Activated CD4-positive, alpha-beta T cell treated with anti-CD3 and anti-CD28 coated beads, Interleukin-2, amount 50 U/mL, for 48 hours (primary cell): ENCODE measurements at regions not wholly inside any gene's neighbourhood (a gene's known extent, or its start where the extent isn't known, plus 50 kb on each side); places are given as distances from the start of the nearest gene placed in this dataset.
A peak's percentile ranks its signal among the peaks of the same experiment; 100 is the strongest.
"Not testable (repeated sequence)": the region's sequence is repeated elsewhere in the genome, so short reads cannot be mapped to it uniquely, and the experiment has no call there.

ENCODE experiments used
- DNase-seq, 2 experiments: peaks; one replicate each; pipeline ENCODE4 v3.0.0-alpha.2; 2020

DNA sequence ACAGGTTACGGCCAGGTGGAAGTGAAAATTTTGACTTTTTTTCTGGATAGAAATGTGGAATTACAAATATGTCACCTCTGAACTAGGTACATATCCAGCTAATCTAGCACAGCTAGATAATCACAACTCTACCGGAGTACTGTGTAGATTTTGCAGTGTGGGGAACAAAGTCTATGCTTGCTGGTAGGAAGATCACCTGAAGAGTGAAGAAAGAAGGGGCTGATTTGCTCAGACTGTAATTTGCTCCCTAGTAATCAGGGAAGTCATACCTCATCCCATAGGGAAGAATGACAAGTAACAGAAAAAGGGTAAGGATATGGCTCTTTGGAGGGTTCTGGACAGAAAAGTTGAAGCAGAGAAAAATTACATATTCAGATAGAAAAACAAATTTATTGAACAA lies 319.6 kb upstream of the TMPRSS15 start:
- no peak for DNase-seq

GRCh38 chr21:18725653-18726052 lies 322.1 kb upstream of the TMPRSS15 start:
- DNase-seq: peak in 1 of 2 experiments; percentile 4

DNA sequence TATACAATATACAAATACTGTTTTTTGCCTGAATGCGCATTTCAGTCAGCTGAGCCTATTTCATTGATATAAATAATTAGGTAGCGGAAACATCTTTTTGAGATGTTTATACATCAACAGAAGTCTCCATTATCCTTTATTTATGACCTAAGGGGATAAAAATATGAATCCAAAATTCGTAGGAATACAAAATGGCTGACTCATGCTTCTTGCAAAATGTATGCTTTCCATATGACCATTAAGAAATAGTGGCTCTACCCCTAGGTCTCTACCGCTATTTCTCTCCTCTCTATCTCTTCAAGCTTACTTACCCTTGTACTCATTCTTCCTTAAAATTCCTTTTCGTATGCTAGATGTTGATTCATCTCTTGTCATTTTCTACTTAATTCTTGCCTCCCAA lies 338.4 kb upstream of the TMPRSS15 start:
- no peak for DNase-seq

GRCh38 chr21:18743531-18743930 lies 339.9 kb upstream of the TMPRSS15 start:
- no peak for DNase-seq

GRCh38 chr21:18744840-18745239 lies 341.3 kb upstream of the TMPRSS15 start:
- DNase-seq: no peak

DNA sequence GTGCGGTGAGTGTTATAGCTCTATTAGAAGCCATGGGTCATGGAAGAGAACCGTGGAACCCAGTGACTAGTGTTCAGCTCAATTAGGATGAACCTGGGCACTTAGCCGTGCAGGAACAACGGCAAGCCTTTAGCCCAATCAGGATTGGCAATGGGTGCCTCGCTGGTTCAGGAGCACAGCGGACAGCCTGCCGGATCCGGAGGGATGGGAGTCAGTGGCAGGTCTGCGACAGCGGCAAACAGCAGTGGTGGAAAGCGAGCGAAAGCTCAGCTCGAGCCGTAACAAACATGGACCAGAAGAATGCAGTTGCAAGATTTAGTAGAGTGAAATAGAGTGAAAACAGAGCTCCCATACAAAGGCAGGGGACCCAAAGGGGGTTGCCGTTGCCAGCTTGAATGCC lies 349.3 kb upstream of the TMPRSS15 start:
- DNase-seq: not testable (repeated sequence)

GRCh38 chr21:18756272-18756671 lies 352.7 kb upstream of the TMPRSS15 start:
- DNase-seq: not testable (repeated sequence)

DNA sequence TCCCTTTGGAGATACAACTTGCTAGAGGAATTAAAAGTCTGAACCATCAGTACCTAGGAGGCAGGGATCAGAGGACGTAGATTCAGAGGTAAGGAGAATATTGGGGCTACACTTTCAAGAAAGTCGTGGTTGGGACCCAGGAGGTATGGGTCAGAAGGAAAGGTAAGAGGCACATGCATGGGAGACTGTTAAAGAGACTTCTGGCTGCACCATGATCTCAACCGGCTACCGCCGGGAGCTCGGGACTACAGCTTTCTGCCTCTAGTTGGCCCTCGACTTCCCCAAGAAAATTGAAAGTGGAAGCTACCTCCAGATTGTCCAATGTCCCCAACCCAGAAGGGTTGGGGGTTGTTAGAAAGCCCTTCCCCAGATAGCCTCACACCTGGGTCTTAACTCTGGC lies 355.7 kb upstream of the TMPRSS15 start:
- DNase-seq: no peak

- no peak for DNase-seq
Measured at GRCh38 chr21:18759751-18760161, 356.2 kb upstream of the TMPRSS15 start.

GRCh38 chr21:18760247-18760646 lies 356.7 kb upstream of the TMPRSS15 start:
- DNase-seq: no peak

- DNase-seq: no peak
Measured at GRCh38 chr21:18764720-18765119, 361.1 kb upstream of the TMPRSS15 start.

DNA sequence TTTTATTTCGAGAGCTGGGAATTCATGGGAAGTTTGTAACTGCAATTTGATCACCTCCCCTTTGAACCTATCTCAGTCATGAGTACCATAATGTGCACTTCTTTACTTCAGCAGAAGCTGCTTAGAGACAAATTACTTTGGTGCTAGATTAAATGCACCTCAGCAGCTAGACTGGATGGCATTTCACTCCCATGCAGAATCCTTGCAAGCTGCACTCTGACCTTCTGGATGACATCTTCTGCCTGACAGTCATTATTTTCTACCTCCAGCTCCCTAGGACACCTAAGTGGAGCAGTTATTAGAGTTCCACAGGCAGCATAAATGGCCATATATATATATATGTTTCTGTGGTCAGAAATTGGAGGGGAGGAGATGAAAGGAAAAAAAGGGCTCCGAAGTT lies 366.0 kb upstream of the TMPRSS15 start:
- DNase-seq: no peak

DNA sequence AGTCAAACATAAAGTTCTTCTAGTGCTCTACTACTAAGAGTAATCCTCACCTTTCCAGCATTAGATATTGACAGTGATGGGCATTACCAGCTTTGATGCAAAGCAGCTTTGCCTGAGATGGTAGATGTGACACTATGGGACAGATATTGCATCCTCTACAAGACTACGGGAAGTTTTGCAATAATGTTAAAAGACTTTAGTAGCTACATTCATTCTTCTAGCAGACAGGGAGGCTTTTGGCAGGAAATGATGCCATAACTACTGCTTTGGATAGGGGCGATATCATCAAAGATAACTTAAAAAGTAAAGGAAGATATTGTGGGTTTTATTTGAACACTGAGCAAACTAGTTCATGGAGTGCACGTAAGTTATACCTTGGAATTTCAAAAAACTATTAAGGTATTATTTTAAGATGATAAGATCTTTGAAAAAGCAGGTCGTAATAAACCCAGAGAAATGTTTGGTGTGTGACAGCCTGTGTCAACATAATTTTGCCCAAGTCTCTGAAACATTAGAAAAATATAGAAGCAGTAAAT lies 368.3 kb upstream of the TMPRSS15 start:
- no peak for DNase-seq

- DNase-seq: no peak
Measured at GRCh38 chr21:18772404-18772803, 368.8 kb upstream of the TMPRSS15 start.

DNA sequence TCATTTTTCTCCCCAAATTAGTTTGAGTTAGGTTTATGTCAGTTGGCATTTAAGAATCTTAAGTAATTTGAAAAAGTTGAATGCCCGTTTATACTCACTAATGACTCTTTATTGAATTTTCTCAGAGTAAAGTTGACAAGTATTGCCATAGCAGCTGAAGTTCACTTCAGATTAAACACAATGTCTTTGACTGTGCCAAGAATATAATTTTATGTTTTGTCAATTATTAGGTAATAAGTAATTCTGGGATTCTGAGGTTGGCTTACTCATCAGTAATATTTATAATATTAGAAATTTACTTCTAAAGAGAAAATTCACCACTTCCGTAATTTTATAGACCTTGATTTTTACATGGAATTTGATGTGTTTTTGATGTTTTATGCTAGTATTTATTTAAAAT lies 369.3 kb upstream of the TMPRSS15 start:
- no peak for DNase-seq

DNA sequence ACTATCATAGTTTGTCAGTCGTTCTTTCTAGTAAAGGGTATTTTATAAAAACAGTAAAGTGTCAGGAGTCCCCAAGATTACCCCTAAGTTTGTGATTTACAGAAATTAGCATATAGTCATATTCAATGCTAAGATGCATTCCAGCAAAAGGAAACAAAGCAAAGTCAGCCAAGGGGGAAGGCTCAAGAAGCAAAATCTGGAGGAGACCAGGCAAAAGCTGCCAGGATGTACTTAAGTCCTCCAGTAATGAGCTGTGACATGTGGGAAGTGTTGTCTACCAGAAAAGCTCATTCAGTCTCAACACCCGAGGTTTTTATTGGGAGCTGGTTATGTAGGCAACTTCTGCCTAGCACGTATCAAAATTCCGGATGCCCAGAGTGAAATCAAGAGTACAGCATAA lies 373.4 kb upstream of the TMPRSS15 start:
- DNase-seq: no peak

DNA sequence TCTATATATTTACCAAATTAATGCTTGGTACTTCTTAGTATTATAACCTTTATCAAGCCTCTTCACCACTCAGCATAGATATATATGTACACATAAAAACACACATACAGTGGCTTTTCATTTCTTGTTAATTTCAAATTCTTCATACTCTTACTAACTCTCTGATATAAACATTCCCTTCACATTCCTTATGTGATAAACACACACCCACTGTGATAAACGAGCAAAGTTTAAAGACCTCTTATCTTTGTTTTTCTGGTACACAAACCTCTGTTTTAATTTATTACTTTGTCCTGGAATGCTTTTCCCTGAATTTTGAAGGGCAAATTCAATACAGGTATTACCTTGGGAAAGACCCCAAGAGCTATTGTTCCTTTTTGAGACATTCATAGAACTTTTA lies 379.1 kb upstream of the TMPRSS15 start:
- DNase-seq: no peak

DNA sequence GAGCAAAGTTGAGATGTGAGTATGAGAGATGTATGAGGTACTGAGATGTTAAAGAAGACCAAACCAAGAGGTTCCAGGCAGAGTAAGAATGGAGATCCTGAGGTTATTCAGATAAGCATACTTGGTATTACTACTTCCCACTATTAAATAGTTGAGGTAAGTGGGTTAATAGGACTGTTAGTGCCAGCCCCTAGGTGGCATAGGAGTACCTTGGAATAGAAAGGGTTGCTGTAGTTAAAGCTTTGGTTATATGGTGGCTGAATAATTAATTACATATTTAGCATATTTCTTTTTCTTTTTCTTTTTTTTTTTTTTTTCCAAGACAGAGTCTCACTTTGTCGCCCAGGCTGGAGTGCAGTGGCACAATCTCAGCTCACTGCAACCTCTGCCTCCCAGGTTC lies 397.9 kb upstream of the TMPRSS15 start:
- DNase-seq: no peak

GRCh38 chr21:18803624-18804023 lies 400.0 kb upstream of the TMPRSS15 start:
- DNase-seq: no peak

DNA sequence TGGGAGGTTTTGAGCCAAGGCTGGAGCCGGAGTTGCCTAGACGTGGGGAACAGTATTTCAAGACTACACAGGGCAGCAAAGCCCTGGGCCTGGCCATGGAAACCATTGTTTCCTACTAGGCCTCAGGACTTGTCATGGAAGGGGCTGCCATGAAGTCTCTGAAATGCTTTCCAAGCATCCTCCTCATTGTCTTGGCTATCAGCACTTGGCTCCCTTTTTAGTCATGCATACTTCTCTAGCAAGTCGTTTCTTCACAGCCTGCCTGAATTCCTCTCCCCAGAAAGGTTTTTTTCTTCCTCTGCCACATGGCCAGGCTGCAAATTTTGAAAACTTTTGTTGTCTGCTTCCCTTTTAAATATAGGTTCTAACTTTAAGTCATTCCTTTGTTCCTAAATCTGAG lies 406.6 kb upstream of the TMPRSS15 start:
- DNase-seq: no peak

DNA sequence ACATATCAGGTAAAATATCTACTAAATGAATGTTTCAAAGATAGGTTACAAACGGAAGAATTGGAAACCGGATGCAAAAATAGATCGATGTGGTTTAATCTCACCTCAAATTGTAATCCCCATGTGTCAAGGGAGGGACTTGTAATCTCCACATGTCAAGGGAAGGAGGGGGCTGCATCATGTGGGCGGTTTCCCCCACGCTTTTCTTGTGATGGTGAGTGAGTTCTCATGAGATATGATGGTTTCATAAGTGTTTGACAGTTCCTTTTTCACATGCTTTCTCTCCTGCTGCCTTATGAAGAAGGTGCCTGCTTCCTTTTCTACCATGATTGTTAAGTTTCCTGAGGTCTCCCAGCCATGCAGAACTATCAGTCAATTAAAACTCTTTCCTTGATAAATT lies 408.7 kb upstream of the TMPRSS15 start:
- no peak for DNase-seq

DNA sequence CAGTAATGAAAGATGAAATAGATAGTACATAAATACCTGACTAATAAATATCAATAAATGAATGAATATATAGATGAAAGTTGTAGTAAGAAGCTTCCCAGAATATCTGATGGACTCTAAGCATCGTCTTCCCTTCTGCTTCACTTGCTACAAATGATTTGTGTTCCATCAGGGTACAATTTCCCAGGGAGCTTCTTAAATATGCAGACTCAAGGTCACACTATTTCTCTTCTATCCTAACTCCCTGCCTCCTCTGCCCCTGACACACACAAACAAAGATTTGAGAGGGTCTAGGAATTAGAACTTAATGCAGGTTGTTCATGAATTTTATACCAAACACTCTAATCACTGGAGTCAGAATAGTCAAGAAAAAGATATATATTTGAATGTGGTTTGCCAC lies 415.9 kb upstream of the TMPRSS15 start:
- no peak for DNase-seq

- no peak for DNase-seq
Measured at GRCh38 chr21:18826562-18826961, 423.0 kb upstream of the TMPRSS15 start.

GRCh38 chr21:18831942-18832676 lies 428.5 kb upstream of the TMPRSS15 start:
- DNase-seq: no peak

DNA sequence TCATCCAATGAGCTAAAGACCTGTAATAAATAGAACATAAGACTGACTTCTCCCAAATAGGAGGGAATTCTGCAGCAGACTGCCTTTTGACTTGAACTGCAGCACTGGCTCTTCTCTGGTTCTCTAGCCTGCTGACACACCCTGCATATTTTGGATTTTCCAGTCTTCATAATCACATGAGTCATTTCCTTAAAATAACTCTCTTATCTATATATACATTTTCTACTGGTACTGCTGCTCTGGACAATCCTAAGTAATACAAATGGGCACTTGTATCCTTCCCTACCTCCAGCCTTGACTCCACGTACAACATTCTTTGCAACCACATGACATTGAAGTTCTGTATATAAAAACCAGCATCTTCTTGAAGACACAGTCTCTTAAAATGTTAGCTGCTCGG lies 429.4 kb upstream of the TMPRSS15 start:
- no peak for DNase-seq
